Spleen (tissue), 11 donors: ENCODE measurements at regions not wholly inside any gene's neighbourhood (a gene's known extent, or its start where the extent isn't known, plus 50 kb on each side); places are given as distances from the start of the nearest gene placed in this dataset.

Experiments
- DNase-seq: peaks from one replicate; pipeline ENCODE4 v3.0.0-alpha.2; 2020
- H3K27ac ChIP-seq, 8 donors: fragments of 200-600 bp; sonication (generic) in 7 of 8; 1 replicate in 4 of 8; 2 replicates in 4 of 8; pipeline versions ENCODE4 v1.5.0 to v1.8.0; 2016 to 2021; ENCODE audit warnings: inconsistent platforms in 4 of 8, mild to moderate bottlenecking in 4 of 8, moderate library complexity in 1 of 8
- H3K27me3 ChIP-seq, 7 donors: fragments of 200-600 bp; sonication (generic) in 6 of 7; replicated peaks in 1 of 7; 1 replicate in 4 of 7; 2 replicates in 3 of 7; pipeline versions ENCODE4 v1.5.0 to v1.8.0; 2016 to 2021; ENCODE audit warnings: inconsistent platforms in 3 of 7, mild to moderate bottlenecking in 1 of 7
- H3K36me3 ChIP-seq, 6 donors: fragments of 200-600 bp; sonication (generic) in 5 of 6; 1 replicate in 4 of 6; 2 replicates in 2 of 6; pipeline versions ENCODE4 v1.5.0 to v1.8.0; 2016 to 2021; ENCODE audit warnings: inconsistent platforms in 2 of 6
- H3K4me1 ChIP-seq, 6 donors: fragments of 200-600 bp; sonication (generic) in 5 of 6; 1 replicate in 3 of 6; 2 replicates in 3 of 6; pipeline versions ENCODE4 v1.5.0 to v1.8.0; 2016 to 2021; ENCODE audit warnings: inconsistent platforms in 3 of 6
- H3K4me3 ChIP-seq, 8 donors: fragments of 200-600 bp; sonication (generic) in 7 of 8; 1 replicate in 4 of 8; 2 replicates in 4 of 8; pipeline versions ENCODE4 v1.5.0 to v1.8.0; 2016 to 2021; ENCODE audit warnings: inconsistent platforms in 4 of 8, mild to moderate bottlenecking in 4 of 8, moderate library complexity in 2 of 8
- H3K9me3 ChIP-seq, 8 donors: fragments of 200-600 bp; sonication (generic) in 7 of 8; 1 replicate in 4 of 8; 2 replicates in 4 of 8; pipeline versions ENCODE4 v1.5.0 to v1.8.0; 2016 to 2021; ENCODE audit warnings: inconsistent platforms in 4 of 8
- CTCF ChIP-seq, 11 experiments: fragments of 200-600 bp in 7 of 11; fragments of 450-650 bp in 4 of 11; sonication (generic) in 4 of 11; IDR thresholded peaks in 8 of 11; conservative IDR thresholded peaks in 3 of 11; 1 replicate in 7 of 11; 2 replicates in 4 of 11; pipeline versions ENCODE4 v1.4.0 to v1.8.0; 2016 to 2021; ENCODE audit warnings: antibody characterized with exemption in 11 of 11, inconsistent platforms in 4 of 11, mild to moderate bottlenecking in 1 of 11
- POLR2A ChIP-seq, 3 donors: fragments of 450-650 bp; IDR thresholded peaks; one replicate each; pipeline ENCODE4 v1.5.1; 2017; ENCODE audit warnings: antibody characterized with exemption in 3 of 3, mild to moderate bottlenecking in 1 of 3
- POLR2AphosphoS5 ChIP-seq, 3 donors: sonication (generic); formaldehyde crosslinking; IDR thresholded peaks; one replicate each; pipeline ENCODE4 v1.5.1; 2017; ENCODE audit warnings: antibody characterized with exemption in 3 of 3
- WGBS, 5 donors: extraction: QIAGEN DNeasy Blood & Tissue Kit in 3 of 5; methylation state at CpG; one replicate each; pipeline versions ENCODE4 v1.1.5 to v1.1.7; 2013 to 2018; 5-methylcytosine and 5-hydroxymethylcytosine counted together
- intact Hi-C: fragments of 100-400 bp; cut with DNase I; formaldehyde crosslinking; loops from one replicate; pipeline ENCODE4 v1.15.0; 2023; ENCODE audit warnings: low total_unique reads
- donor health status: healthy with polysubstance abuse.
- donor health status: DM: no; HTN: no; CAD: no; lungs with moderate emphysema.
- donor health status: DM: no; HTN: no; CAD: no.
- donor health status: Bipolar disorder and iron deficiency.
- donor health status: healthy.
- donor health status: DM: no; HTN: no; CAD: no.
- donor health status: DM: yes; HTN: yes; CAD: no.

- intact Hi-C loops = no loop called here
- 67 to 75% (median 71%) methylated on average over 2 of the region's 2 CpGs for WGBS, 5 donors
Measured at GRCh38 chr11:91876746-91877145, 347.9 kb upstream of the FAT3 start.

GRCh38 chr11:91872243-91872642, 352.4 kb upstream of the FAT3 start:
- H3K36me3 ChIP-seq = no peaks in the 10 kb centered on the region
- H3K4me1 ChIP-seq = no peaks in the 10 kb centered on the region
- 76 to 87% (median 85%) methylated on average over 5 of the region's 5 CpGs for WGBS, 5 donors
- H3K4me3 ChIP-seq = no peak overlapping the region
- H3K27me3 ChIP-seq = no peaks in the 10 kb centered on the region
- peaks cover 0 to 5% (median 0%) of the 10 kb centered on the region in 8 donors for H3K9me3 ChIP-seq
- TF ChIP-seq POLR2A (IDR thresholded peaks at IDR 0.05) (no peak), POLR2AphosphoS5 (IDR thresholded peaks at IDR 0.05) (no peak), CTCF (IDR thresholded peaks at IDR 0.05 in 8 of 11, conservative IDR thresholded peaks at IDR 0.05 in 3 of 11) (no peak)
- intact Hi-C loops = no loop called here
- no peak overlapping the region for H3K27ac ChIP-seq
- no peak for DNase-seq

More at GRCh38 chr11:91876746-91877145, 347.9 kb upstream of the FAT3 start:
- H3K4me1 ChIP-seq = no peaks in the 10 kb centered on the region
- DNase-seq = no peak
- H3K27ac ChIP-seq = no peak overlapping the region
- H3K27me3 ChIP-seq = no peaks in the 10 kb centered on the region
- no peak overlapping the region for H3K4me3 ChIP-seq
- TF ChIP-seq POLR2AphosphoS5 (IDR thresholded peaks at IDR 0.05) = no peak
- no peak for TF ChIP-seq POLR2A (IDR thresholded peaks at IDR 0.05)
- TF ChIP-seq CTCF (IDR thresholded peaks at IDR 0.05 in 8 of 11, conservative IDR thresholded peaks at IDR 0.05 in 3 of 11) = no peak
- H3K9me3 ChIP-seq = peaks cover 0 to 5% (median 0%) of the 10 kb centered on the region in 8 donors
- no peaks in the 10 kb centered on the region for H3K36me3 ChIP-seq

- intact Hi-C loops = no loop called here
- 50 to 64% (median 58%) methylated on average over 1 of the region's 1 CpG for WGBS, 5 donors
- H3K9me3 ChIP-seq = peaks cover 0 to 5% (median 0%) of the 10 kb centered on the region in 8 donors
- H3K4me1 ChIP-seq = no peaks in the 10 kb centered on the region
- no peak for DNase-seq
- TF ChIP-seq CTCF (IDR thresholded peaks at IDR 0.05 in 8 of 11, conservative IDR thresholded peaks at IDR 0.05 in 3 of 11) (no peak), POLR2AphosphoS5 (IDR thresholded peaks at IDR 0.05) (no peak), POLR2A (IDR thresholded peaks at IDR 0.05) (no peak)
- H3K27me3 ChIP-seq = no peaks in the 10 kb centered on the region
- no peaks in the 10 kb centered on the region for H3K36me3 ChIP-seq
- H3K27ac ChIP-seq = no peak overlapping the region
- no peak overlapping the region for H3K4me3 ChIP-seq
Measured at GRCh38 chr11:91871791-91872190, 352.8 kb upstream of the FAT3 start.

- TF ChIP-seq POLR2AphosphoS5 (IDR thresholded peaks at IDR 0.05) (no peak), POLR2A (IDR thresholded peaks at IDR 0.05) (no peak), CTCF (IDR thresholded peaks at IDR 0.05 in 8 of 11, conservative IDR thresholded peaks at IDR 0.05 in 3 of 11) (no peak)
- no peaks in the 10 kb centered on the region for H3K36me3 ChIP-seq
- no peaks in the 10 kb centered on the region for H3K4me1 ChIP-seq
- H3K4me3 ChIP-seq = no peak overlapping the region
- 86 to 95% (median 92%) methylated on average over 2 of the region's 2 CpGs for WGBS, 5 donors
- intact Hi-C loops = no loop called here
- no peaks in the 10 kb centered on the region for H3K27me3 ChIP-seq
- H3K9me3 ChIP-seq = peaks cover 0 to 5% (median 0%) of the 10 kb centered on the region in 8 donors
- no peak overlapping the region for H3K27ac ChIP-seq
- DNase-seq = no peak
Measured at GRCh38 chr11:91871048-91871447, 353.6 kb upstream of the FAT3 start.
